Heart right ventricle (tissue), 16 donors: ENCODE measurements at regions not wholly inside any gene's neighbourhood (a gene's known extent, or its start where the extent isn't known, plus 50 kb on each side); places are given as distances from the start of the nearest gene placed in this dataset.

ENCODE experiments used
- ATAC-seq, 8 donors: fragments of 200-7000 bp; cut with Tn5 transposase; one replicate each; pipeline ENCODE4 v1.9.1; 2020; ENCODE audit warnings: mild to moderate bottlenecking in 8 of 8, moderate library complexity in 8 of 8, moderate number of reproducible peaks in 1 of 8
- DNase-seq, 2 donors: peaks; one replicate each; pipeline ENCODE4 v3.0.0-alpha.2; 2020
- H3K27ac ChIP-seq, 10 donors: fragments of 200-600 bp; sonication (generic) in 2 of 10; one replicate each; pipeline versions ENCODE4 v1.5.0 to v1.8.0; 2020 to 2022; ENCODE audit warnings: mild to moderate bottlenecking in 3 of 10
- H3K27me3 ChIP-seq, 7 donors: fragments of 200-600 bp; one replicate each; pipeline ENCODE4 v1.8.0; 2021 to 2022; ENCODE audit warnings: mild to moderate bottlenecking in 2 of 7
- H3K36me3 ChIP-seq, 9 donors: fragments of 200-600 bp; sonication (generic) in 1 of 9; one replicate each; pipeline versions ENCODE4 v1.5.0 to v1.8.0; 2020 to 2022; ENCODE audit warnings: mild to moderate bottlenecking in 2 of 9
- H3K4me1 ChIP-seq, 9 donors: fragments of 200-600 bp; sonication (generic) in 1 of 9; one replicate each; pipeline versions ENCODE4 v1.5.0 to v1.8.0; 2020 to 2022; ENCODE audit warnings: mild to moderate bottlenecking in 4 of 9
- H3K4me3 ChIP-seq, 10 donors: fragments of 200-600 bp; sonication (generic) in 2 of 10; one replicate each; pipeline versions ENCODE4 v1.5.0 to v1.8.0; 2020 to 2022; ENCODE audit warnings: mild to moderate bottlenecking in 7 of 10, moderate library complexity in 2 of 10
- H3K9me3 ChIP-seq, 11 donors: fragments of 200-600 bp in 10 of 11; sonication (generic) in 2 of 11; one replicate each; pipeline versions ENCODE4 v1.5.0 to v1.8.0; 2013 to 2022; ENCODE audit warnings: mild to moderate bottlenecking in 2 of 11, control low read depth in 1 of 11, moderate library complexity in 1 of 11
- CTCF ChIP-seq, 9 donors: fragments of 200-600 bp; sonication (generic) in 2 of 9; IDR thresholded peaks; one replicate each; pipeline versions ENCODE4 v1.5.0 to v1.8.0; 2021 to 2022; ENCODE audit warnings: antibody characterized with exemption in 9 of 9, mild to moderate bottlenecking in 5 of 9, moderate library complexity in 1 of 9
- WGBS, 2 donors: extraction: QIAGEN DNeasy Blood & Tissue Kit; methylation state at CpG; one replicate each; pipeline ENCODE4 v1.1.7; 2013; ENCODE audit warnings: inconsistent platforms in 1 of 2; 5-methylcytosine and 5-hydroxymethylcytosine counted together
- intact Hi-C, 10 donors: fragments of 100-400 bp; cut with DNase I; formaldehyde crosslinking; loops; one replicate each; pipeline versions ENCODE4 v1.11.1 to v1.14.2; 2022
- donor health status: Arrhythmogenic right ventricular cardiomyopathy.
- donor health status: ischemic (EF 13 %, LVEDD 7.1; RV severe dilation, severe dysfunction).
- donor health status: healthy with polysubstance abuse.
- donor health status: DM: no; HTN: yes; CAD: no.
- donor health status: DM: no; HTN: no; CAD: no.
- donor health status: ischemic (EF 25% LVEDD 6.9; RV normal size, moderate dysfunction).
- donor health status: ischemic (EF 25% LVEDD 5.7; RV mildly dilated, moderate dysfunction).
- donor health status: healthy.
- donor health status: DM: yes; HTN: yes; CAD: no.
- donor health status: Ischemic cardiomyopathy.
- donor health status: ischemic (EF 35%, LVEDD 5.7; RV mildly dilated, moderate dysfunction).
- donor health status: nonischemic (EF 11% LVEDD 7.7; RV severe dilation, severe dysfunction).
- donor health status: DM: yes; HTN: yes; CAD: no.
- donor health status: PGD.
- donor health status: ischemic (EF 29% LVEDD 5.4; RV normal size, mild dysfunction).
- donor health status: nonischemic (EF 23%, LVEDD 6.1; RV moderate dilation, normal function).

GRCh38 chr16:64312980-64313379 lies 808.9 kb downstream of the CDH11 start:
- 84 to 90% methylated on average over 2 of the region's 2 CpGs for WGBS, 2 donors
- intact Hi-C loops, result no loop called here
- ATAC-seq, result no peak

GRCh38 chr16:64312292-64312691 lies 809.6 kb downstream of the CDH11 start:
- ATAC-seq (no peak), DNase-seq (no peak)
- Histone ChIP-seq H3K27ac (no peak overlapping the region), H3K36me3 (no peaks in the 10 kb centered on the region), H3K27me3 (no peaks in the 10 kb centered on the region), H3K4me3 (no peak overlapping the region), H3K4me1 (no peaks in the 10 kb centered on the region), H3K9me3 (peaks cover 0 to 16% (median 7%) of the 10 kb centered on the region in 11 donors)
- intact Hi-C loops, result no loop called here
- no peak for TF ChIP-seq CTCF (IDR thresholded peaks at IDR 0.05)

More at GRCh38 chr16:64312980-64313379, 808.9 kb downstream of the CDH11 start:
- H3K36me3 ChIP-seq, result no peaks in the 10 kb centered on the region
- no peak for TF ChIP-seq CTCF (IDR thresholded peaks at IDR 0.05)
- no peak overlapping the region for H3K27ac ChIP-seq
- no peaks in the 10 kb centered on the region for H3K27me3 ChIP-seq
- no peak for DNase-seq
- H3K4me3 ChIP-seq, result no peak overlapping the region
- H3K4me1 ChIP-seq, result no peaks in the 10 kb centered on the region
- peaks cover 0 to 16% (median 7%) of the 10 kb centered on the region in 11 donors for H3K9me3 ChIP-seq

DNA sequence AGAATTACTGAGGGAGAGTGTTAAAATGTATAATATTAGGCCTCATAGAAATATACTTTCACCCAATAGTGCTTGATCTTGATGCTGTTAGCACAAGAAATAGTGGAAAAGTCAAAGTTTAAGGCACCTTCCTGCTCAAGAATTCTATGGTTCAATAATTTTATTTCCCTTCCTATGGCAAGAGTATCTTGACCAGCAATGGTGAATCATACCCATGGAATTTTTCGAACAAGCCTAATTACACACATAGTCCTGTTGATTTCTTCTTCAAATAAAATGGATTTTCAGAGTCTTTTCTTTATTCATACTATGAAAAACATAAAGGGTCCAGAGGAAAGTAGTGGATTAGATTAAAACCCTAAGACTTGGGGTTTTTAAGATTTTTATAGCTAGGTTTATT lies 810.6 kb downstream of the CDH11 start:
- Histone ChIP-seq H3K27me3 (no peaks in the 10 kb centered on the region), H3K36me3 (no peaks in the 10 kb centered on the region), H3K27ac (no peak overlapping the region), H3K4me3 (no peak overlapping the region), H3K9me3 (peaks cover 0 to 16% (median 7%) of the 10 kb centered on the region in 11 donors), H3K4me1 (no peaks in the 10 kb centered on the region)
- ATAC-seq (no peak), DNase-seq (no peak)
- 84 to 88% methylated on average over 1 of the region's 1 CpG for whole genome bisulfite sequencing, 2 donors
- intact Hi-C loops, result no loop called here
- no peak for TF ChIP-seq CTCF (IDR thresholded peaks at IDR 0.05)

DNA sequence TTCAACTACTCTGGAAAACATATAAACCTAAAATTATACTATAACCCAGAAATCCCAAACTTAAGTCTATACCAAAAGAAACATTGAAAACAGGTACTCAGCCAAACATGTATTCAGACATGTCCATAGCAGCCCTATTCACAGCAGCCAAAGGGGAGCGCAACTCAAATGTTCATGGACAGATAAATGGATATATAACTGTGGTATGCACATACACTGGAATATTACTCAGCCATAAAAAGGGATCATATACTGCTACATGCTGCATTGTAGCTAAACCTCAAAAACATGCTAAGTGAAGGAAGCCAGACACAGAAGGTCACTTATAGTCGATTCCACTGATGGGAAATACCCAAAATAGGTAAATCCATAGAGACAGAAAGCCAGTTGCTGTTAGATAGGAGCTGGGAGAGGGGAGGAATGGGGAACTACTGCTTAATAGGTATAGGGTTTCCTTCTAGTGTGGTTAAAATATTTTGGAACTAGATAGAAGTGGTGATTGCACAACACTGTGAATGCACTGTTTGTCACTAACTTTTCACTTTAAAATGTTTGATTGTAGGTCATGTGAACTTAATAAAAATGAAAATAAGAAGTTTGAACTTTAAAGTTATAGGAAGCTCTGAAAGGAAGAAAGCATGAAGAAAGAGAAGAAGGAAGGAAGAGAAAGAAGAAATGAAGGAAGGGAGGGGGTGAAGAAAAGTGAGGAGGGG lies 812.3 kb downstream of the CDH11 start:
- H3K4me1 ChIP-seq, result peaks cover 0 to 6% (median 0%) of the 10 kb centered on the region in 9 donors
- no peak overlapping the region for H3K4me3 ChIP-seq
- intact Hi-C loops, result no loop called here
- peaks cover 0 to 16% (median 7%) of the 10 kb centered on the region in 11 donors for H3K9me3 ChIP-seq
- DNase-seq (no peak), ATAC-seq (no peak)
- TF ChIP-seq CTCF (IDR thresholded peaks at IDR 0.05), result no peak
- no peak overlapping the region for H3K27ac ChIP-seq
- 70 to 75% methylated on average over 2 of the region's 2 CpGs for WGBS, 2 donors
- no peaks in the 10 kb centered on the region for H3K27me3 ChIP-seq
- no peaks in the 10 kb centered on the region for H3K36me3 ChIP-seq
